HL-60 (cell line): ENCODE measurements at regions not wholly inside any gene's neighbourhood (a gene's known extent, or its start where the extent isn't known, plus 50 kb on each side); places are given as distances from the start of the nearest gene placed in this dataset.

Source experiments
- CTCF ChIP-seq: IDR thresholded peaks from one replicate; pipeline ENCODE4 v1.5.1; 2011; ENCODE audit warnings: low read length, control low read depth, inconsistent platforms; ENCODE audit not compliant: insufficient read depth
- GABPA ChIP-seq: IDR thresholded peaks from 2 replicates; pipeline ENCODE4 v1.6.1; 2012; ENCODE audit warnings: low read depth
- REST ChIP-seq: IDR thresholded peaks from 2 replicates; pipeline ENCODE4 v1.6.1; 2012; ENCODE audit warnings: low read depth; ENCODE audit not compliant: insufficient replicate concordance
- SPI1 ChIP-seq: IDR thresholded peaks from 2 replicates; pipeline ENCODE4 v1.6.1; 2012; ENCODE audit warnings: low read depth, mild to moderate bottlenecking, borderline replicate concordance

GRCh38 chr11:119828006-119828405 is 99.0 kb upstream of the NECTIN1 start:
- TF ChIP-seq CTCF (no peak), REST (no peak), SPI1 (no peak), GABPA (no peak)
